ENCODE measurements at regions not wholly inside any gene's neighbourhood (a gene's known extent, or its start where the extent isn't known, plus 50 kb on each side); places are given as distances from the start of the nearest gene placed in this dataset.

GRCh38 chr14:21940887-21941856, 267.6 kb upstream of the OR4E1 start:
- H3K9ac ChIP-seq (ENCODE audit: low read length): no peak overlapping the region
- H3K9me3 ChIP-seq (ENCODE audit: low read length): no peaks in the 10 kb centered on the region
- no peak overlapping the region for H3K27ac ChIP-seq (ENCODE audit: low read depth, low read length)
- no peaks in the 10 kb centered on the region for H3K27me3 ChIP-seq (ENCODE audit: control insufficient read depth in 1 of 2, insufficient read depth in 2 of 2, low read length in 2 of 2)
- no peaks in the 10 kb centered on the region for H3K36me3 ChIP-seq (ENCODE audit: insufficient read depth, low read length)
- H3K4me1 ChIP-seq (ENCODE audit: insufficient read depth, low read length): no peaks in the 10 kb centered on the region
- H3K4me3 ChIP-seq (ENCODE audit: low read depth in 1 of 2, low read length in 2 of 2): no peak overlapping the region

GRCh38 chr14:21939836-21940235, 266.2 kb upstream of the OR4E1 start:
- no peak overlapping the region for H3K9ac ChIP-seq (ENCODE audit: low read length)
- H3K36me3 ChIP-seq (ENCODE audit: insufficient read depth, low read length): no peaks in the 10 kb centered on the region
- H3K27me3 ChIP-seq (ENCODE audit: control insufficient read depth in 1 of 2, insufficient read depth in 2 of 2, low read length in 2 of 2): no peaks in the 10 kb centered on the region
- no peak overlapping the region for H3K27ac ChIP-seq (ENCODE audit: low read depth, low read length)
- H3K4me3 ChIP-seq (ENCODE audit: low read depth in 1 of 2, low read length in 2 of 2): no peak overlapping the region
- H3K4me1 ChIP-seq (ENCODE audit: insufficient read depth, low read length): no peaks in the 10 kb centered on the region
- H3K9me3 ChIP-seq (ENCODE audit: low read length): no peaks in the 10 kb centered on the region

GRCh38 chr14:21937996-21938395, 264.4 kb upstream of the OR4E1 start:
- Histone ChIP-seq H3K9ac (ENCODE audit: low read length) (no peak overlapping the region), H3K4me1 (ENCODE audit: insufficient read depth, low read length) (no peaks in the 10 kb centered on the region), H3K4me3 (ENCODE audit: low read depth in 1 of 2, low read length in 2 of 2) (no peak overlapping the region), H3K9me3 (ENCODE audit: low read length) (no peaks in the 10 kb centered on the region), H3K27ac (ENCODE audit: low read depth, low read length) (no peak overlapping the region), H3K27me3 (ENCODE audit: control insufficient read depth in 1 of 2, insufficient read depth in 2 of 2, low read length in 2 of 2) (no peaks in the 10 kb centered on the region), H3K36me3 (ENCODE audit: insufficient read depth, low read length) (no peaks in the 10 kb centered on the region)

GRCh38 chr14:21933681-21934080, 260.1 kb upstream of the OR4E1 start:
- Histone ChIP-seq H3K4me1 (ENCODE audit: insufficient read depth, low read length) (no peaks in the 10 kb centered on the region), H3K9me3 (ENCODE audit: low read length) (no peaks in the 10 kb centered on the region), H3K4me3 (ENCODE audit: low read depth in 1 of 2, low read length in 2 of 2) (no peak overlapping the region), H3K9ac (ENCODE audit: low read length) (no peak overlapping the region), H3K27ac (ENCODE audit: low read depth, low read length) (no peak overlapping the region), H3K27me3 (ENCODE audit: control insufficient read depth in 1 of 2, insufficient read depth in 2 of 2, low read length in 2 of 2) (no peaks in the 10 kb centered on the region), H3K36me3 (ENCODE audit: insufficient read depth, low read length) (no peaks in the 10 kb centered on the region)

GRCh38 chr14:21924479-21924878, 250.9 kb upstream of the OR4E1 start:
- Histone ChIP-seq H3K4me3 (ENCODE audit: low read depth in 1 of 2, low read length in 2 of 2) (no peak overlapping the region), H3K9ac (ENCODE audit: low read length) (no peak overlapping the region), H3K9me3 (ENCODE audit: low read length) (no peaks in the 10 kb centered on the region), H3K27me3 (ENCODE audit: control insufficient read depth in 1 of 2, insufficient read depth in 2 of 2, low read length in 2 of 2) (no peaks in the 10 kb centered on the region), H3K4me1 (ENCODE audit: insufficient read depth, low read length) (no peaks in the 10 kb centered on the region), H3K36me3 (ENCODE audit: insufficient read depth, low read length) (no peaks in the 10 kb centered on the region), H3K27ac (ENCODE audit: low read depth, low read length) (no peak overlapping the region)

- Histone ChIP-seq H3K27ac (ENCODE audit: low read depth, low read length) (no peak overlapping the region), H3K4me1 (ENCODE audit: insufficient read depth, low read length) (no peaks in the 10 kb centered on the region), H3K9ac (ENCODE audit: low read length) (no peak overlapping the region), H3K27me3 (ENCODE audit: control insufficient read depth in 1 of 2, insufficient read depth in 2 of 2, low read length in 2 of 2) (no peaks in the 10 kb centered on the region), H3K9me3 (ENCODE audit: low read length) (no peaks in the 10 kb centered on the region), H3K36me3 (ENCODE audit: insufficient read depth, low read length) (no peaks in the 10 kb centered on the region), H3K4me3 (ENCODE audit: low read depth in 1 of 2, low read length in 2 of 2) (no peak overlapping the region)
Observed at GRCh38 chr14:21923820-21924219, 250.2 kb upstream of the OR4E1 start.

- H3K27ac ChIP-seq (ENCODE audit: low read depth, low read length): no peak overlapping the region
- no peak overlapping the region for H3K4me3 ChIP-seq (ENCODE audit: low read depth in 1 of 2, low read length in 2 of 2)
- no peaks in the 10 kb centered on the region for H3K9me3 ChIP-seq (ENCODE audit: low read length)
- H3K36me3 ChIP-seq (ENCODE audit: insufficient read depth, low read length): no peaks in the 10 kb centered on the region
- H3K27me3 ChIP-seq (ENCODE audit: control insufficient read depth in 1 of 2, insufficient read depth in 2 of 2, low read length in 2 of 2): no peaks in the 10 kb centered on the region
- H3K9ac ChIP-seq (ENCODE audit: low read length): no peak overlapping the region
- H3K4me1 ChIP-seq (ENCODE audit: insufficient read depth, low read length): no peaks in the 10 kb centered on the region
Observed at GRCh38 chr14:21921453-21921852, 247.8 kb upstream of the OR4E1 start.

- peak overlapping the region in 1 of 2 donors; percentile 44 for H3K4me3 ChIP-seq (ENCODE audit: low read depth in 1 of 2, low read length in 2 of 2)
- H3K9ac ChIP-seq (ENCODE audit: low read length): no peak overlapping the region
- no peaks in the 10 kb centered on the region for H3K4me1 ChIP-seq (ENCODE audit: insufficient read depth, low read length)
- H3K27ac ChIP-seq (ENCODE audit: low read depth, low read length): no peak overlapping the region
- no peaks in the 10 kb centered on the region for H3K27me3 ChIP-seq (ENCODE audit: control insufficient read depth in 1 of 2, insufficient read depth in 2 of 2, low read length in 2 of 2)
- no peaks in the 10 kb centered on the region for H3K9me3 ChIP-seq (ENCODE audit: low read length)
- H3K36me3 ChIP-seq (ENCODE audit: insufficient read depth, low read length): no peaks in the 10 kb centered on the region
Observed at GRCh38 chr14:21917699-21918436, 244.2 kb upstream of the OR4E1 start.

GRCh38 chr14:21915826-21916225, 242.2 kb upstream of the OR4E1 start:
- H3K4me3 ChIP-seq (ENCODE audit: low read depth in 1 of 2, low read length in 2 of 2): no peak overlapping the region
- H3K36me3 ChIP-seq (ENCODE audit: insufficient read depth, low read length): no peaks in the 10 kb centered on the region
- H3K27me3 ChIP-seq (ENCODE audit: control insufficient read depth in 1 of 2, insufficient read depth in 2 of 2, low read length in 2 of 2): no peaks in the 10 kb centered on the region
- no peak overlapping the region for H3K9ac ChIP-seq (ENCODE audit: low read length)
- no peaks in the 10 kb centered on the region for H3K9me3 ChIP-seq (ENCODE audit: low read length)
- H3K27ac ChIP-seq (ENCODE audit: low read depth, low read length): no peak overlapping the region
- no peaks in the 10 kb centered on the region for H3K4me1 ChIP-seq (ENCODE audit: insufficient read depth, low read length)

- Histone ChIP-seq H3K36me3 (ENCODE audit: insufficient read depth, low read length) (no peaks in the 10 kb centered on the region), H3K4me1 (ENCODE audit: insufficient read depth, low read length) (no peaks in the 10 kb centered on the region), H3K9me3 (ENCODE audit: low read length) (no peaks in the 10 kb centered on the region), H3K9ac (ENCODE audit: low read length) (no peak overlapping the region), H3K4me3 (ENCODE audit: low read depth in 1 of 2, low read length in 2 of 2) (no peak overlapping the region), H3K27ac (ENCODE audit: low read depth, low read length) (no peak overlapping the region), H3K27me3 (ENCODE audit: control insufficient read depth in 1 of 2, insufficient read depth in 2 of 2, low read length in 2 of 2) (no peaks in the 10 kb centered on the region)
Observed at GRCh38 chr14:21913759-21914158, 240.1 kb upstream of the OR4E1 start.

GRCh38 chr14:21912367-21912766, 238.7 kb upstream of the OR4E1 start:
- Histone ChIP-seq H3K9me3 (ENCODE audit: low read length) (no peaks in the 10 kb centered on the region), H3K36me3 (ENCODE audit: insufficient read depth, low read length) (no peaks in the 10 kb centered on the region), H3K4me3 (ENCODE audit: low read depth in 1 of 2, low read length in 2 of 2) (no peak overlapping the region), H3K9ac (ENCODE audit: low read length) (no peak overlapping the region), H3K4me1 (ENCODE audit: insufficient read depth, low read length) (no peaks in the 10 kb centered on the region), H3K27ac (ENCODE audit: low read depth, low read length) (no peak overlapping the region), H3K27me3 (ENCODE audit: control insufficient read depth in 1 of 2, insufficient read depth in 2 of 2, low read length in 2 of 2) (no peaks in the 10 kb centered on the region)
